ENCODE measurements at regions not wholly inside any gene's neighbourhood (a gene's known extent, or its start where the extent isn't known, plus 50 kb on each side); places are given as distances from the start of the nearest gene placed in this dataset.

DNA sequence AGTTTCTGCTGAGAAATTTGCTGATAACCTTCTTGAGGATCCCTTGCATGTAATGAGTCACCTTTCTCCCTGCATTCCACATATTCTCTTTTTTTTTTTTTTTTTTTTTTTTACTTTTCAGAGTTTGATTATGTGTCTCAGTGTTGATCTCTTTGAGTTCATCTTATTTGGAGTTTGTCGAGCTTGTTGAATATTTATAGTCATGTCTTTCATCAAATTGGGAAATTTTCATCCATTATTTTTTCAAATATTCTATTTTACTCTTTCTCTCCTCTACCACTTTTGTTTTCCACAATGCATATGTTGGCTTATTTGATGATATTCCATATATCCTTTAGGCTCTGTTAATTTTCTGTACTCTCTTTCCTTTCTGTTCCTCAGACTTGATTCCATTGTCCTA is 136.1 kb downstream of the MAD2L1 start:
- no peak for DNase-seq

DNA sequence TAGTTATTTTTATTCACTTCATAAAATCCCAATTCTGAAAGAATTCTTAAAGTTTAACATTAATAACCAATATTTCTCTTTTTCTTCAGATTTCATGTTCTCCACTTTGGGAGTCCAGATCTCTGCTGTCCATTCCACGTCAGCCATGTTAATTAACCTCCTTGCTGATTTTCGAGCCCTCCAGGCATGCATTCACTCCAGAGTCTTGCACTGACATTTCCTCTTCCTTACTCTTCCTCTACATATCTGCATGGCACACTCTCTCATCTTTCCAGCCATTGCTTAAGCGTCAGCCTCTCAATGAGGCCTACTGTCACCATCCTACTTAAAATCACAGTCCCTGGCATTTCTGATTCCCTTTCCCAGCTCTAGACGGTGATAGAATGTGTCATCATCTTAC is 144.8 kb downstream of the MAD2L1 start:
- DNase-seq, result no peak

DNA sequence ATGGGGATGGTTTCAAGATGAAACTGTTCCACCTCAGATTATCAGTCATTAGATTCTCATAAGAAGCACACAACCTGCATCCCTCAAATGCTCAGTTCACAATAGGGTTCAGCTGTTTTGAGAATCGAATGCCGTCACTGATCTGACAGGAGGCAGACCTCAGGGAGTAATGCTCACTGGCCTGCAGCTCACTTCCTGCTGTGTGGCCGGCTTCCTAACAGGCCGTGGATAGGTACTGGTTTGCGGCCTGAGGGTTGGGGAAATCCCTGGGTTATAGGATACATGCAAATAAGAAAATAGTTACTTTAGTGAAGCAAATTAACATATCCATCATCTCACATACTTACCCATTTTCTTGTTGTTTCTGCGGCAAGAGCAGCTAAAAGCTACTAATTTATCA is 160.4 kb downstream of the MAD2L1 start:
- DNase-seq, result no peak

DNA sequence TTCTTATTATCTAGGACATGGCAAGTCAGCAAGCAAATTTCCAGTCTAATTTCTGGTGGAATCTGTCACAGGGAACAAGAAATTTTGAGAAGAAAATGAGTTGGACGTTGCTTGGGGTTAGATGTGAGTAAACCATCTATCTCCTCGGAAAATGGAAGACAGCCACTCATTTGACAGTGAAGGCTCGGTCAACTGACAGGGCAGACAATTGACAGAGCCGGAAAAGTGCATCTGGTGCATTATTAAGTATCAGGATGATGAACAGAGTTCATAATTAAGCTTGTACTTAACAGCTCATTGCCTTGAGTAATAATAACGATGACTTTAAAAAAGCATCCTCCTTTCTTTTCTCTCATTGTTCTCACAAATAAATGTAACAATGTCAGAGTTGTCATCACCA is 168.4 kb downstream of the MAD2L1 start:
- no peak for DNase-seq

DNA sequence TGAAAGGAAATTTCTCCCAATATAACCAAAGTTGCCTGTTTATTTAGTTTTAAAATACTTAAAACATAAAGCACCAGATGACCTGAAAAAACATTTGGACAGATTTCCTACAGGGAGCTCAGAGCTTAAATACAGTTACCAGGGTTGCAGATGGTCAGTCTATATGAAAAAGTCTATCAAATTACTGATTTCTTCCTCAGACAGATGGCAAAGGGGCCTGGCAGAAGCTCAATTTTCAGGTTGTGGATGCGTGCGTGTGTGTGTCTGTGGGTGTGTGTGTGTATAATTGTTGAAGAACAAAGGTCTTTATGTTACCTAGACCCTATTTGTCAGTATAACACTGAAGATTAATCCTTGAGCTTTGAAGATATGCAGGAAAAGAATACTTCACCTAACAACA is 169.4 kb downstream of the MAD2L1 start:
- no peak for DNase-seq

DNA sequence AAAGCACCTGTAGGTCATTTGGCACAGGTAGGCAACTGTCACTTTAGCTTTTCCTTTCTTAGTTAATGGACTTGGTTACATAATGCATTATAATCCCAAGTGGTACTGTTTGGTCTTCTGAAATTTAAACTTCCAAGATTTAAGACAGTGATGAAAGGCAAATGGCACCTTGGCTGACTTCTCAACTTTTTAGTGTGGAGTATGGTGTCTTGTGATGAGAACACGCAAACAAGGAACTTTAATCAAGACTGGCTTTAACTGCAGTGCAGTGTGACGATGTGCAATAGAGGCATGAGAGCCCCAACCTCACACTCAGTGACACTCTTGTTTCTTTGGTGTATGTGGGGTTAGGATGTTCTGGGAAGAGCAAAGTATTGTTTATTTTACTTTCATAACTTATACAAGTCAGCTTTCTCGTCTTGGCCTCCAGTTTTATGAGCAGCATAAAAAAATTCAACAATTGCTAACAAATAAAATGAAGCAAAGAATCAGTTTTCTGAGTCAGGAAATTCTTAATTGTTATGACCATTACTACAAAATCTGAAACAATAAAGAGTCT is 171.9 kb downstream of the MAD2L1 start:
- no peak for DNase-seq

DNA sequence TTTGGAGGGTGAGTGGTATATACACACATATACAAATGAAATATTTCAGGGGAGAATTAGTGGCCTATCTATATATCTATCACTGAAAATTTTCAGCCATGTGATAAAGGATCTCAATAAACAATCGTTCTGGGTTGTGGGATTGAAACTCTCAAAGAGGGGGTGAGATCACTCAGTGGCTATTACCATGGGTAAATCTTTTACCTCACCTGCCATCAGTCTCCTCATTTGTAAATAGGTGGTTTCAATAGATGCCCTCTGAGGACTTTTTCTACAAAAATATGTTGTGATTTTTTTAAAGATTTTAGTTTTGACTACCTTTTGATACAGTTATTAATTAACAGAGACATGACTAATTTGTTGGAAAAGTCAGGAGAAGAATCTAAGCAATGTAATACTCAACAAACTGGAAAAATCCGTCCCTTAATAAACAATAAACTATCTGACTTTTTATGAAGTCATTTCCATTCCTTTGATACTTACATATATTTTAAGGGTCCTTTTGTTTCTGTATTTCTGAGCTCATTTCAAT is 192.8 kb downstream of the MAD2L1 start:
- no peak for DNase-seq

DNA sequence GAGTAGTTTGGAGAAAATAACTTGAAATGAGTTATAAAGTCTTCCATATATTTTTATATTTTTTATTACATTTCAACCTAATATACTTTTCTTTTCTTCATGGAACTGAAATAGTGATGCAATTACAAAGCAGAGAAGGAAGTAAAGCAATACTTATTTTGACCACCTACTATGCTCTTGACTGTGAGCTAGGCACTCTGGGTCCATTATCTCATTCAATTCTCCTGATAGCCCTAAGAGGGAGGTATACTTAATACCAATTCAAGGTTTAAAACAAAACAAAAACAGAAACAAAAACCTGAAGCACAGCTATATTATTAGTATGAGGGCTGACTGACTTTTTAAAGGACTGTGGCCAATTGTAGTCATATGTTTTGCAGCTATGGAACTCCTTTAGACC is 193.5 kb downstream of the MAD2L1 start:
- DNase-seq, result no peak

DNA sequence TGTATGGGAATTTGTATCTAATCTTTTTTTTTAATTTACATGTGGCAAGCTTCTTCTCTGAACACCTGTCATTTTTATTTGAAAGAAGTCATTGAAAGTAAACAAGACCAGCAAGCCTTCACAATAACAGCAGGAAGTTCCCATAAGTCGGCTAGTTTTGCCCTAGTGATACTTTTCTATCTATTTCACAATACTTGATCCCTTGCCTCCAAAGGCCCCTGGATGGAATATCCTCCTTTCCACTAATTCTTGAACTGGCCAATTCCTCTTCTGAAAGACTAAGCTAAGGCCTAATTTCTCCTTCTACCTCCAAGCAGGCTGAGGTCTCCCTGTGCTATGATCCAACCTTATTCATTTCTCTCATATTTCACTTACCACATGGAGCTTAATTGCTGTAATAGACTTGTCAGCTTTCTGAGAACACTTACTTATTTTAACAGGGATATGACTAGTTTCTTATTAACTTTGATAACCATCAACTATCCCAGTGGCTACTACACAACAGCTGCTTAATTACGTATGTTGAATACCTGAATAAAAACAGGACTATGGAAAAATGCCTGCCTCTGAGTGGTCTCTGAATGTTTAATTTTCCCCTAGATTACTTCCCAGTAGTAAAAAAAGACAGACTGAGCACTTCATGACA is 194.2 kb downstream of the MAD2L1 start:
- DNase-seq, result no peak

DNA sequence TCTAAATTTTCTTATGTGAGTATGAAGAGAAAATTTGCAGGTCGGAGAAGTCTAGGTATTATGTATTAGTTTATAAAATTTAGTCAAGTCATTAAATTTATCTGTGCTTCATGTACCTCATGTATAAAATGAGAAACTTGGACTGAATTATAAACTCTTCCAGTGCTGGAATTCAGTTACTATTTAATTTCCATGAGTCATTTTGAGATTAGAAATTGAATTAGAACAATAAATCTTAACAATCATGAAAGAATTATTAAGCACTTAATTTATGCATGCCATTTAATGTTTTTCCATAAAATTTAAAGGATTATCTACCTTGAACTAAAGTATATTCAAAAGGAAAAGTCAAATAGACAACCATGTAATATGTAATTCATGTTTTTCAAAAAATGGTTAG is 195.8 kb downstream of the MAD2L1 start:
- no peak for DNase-seq

DNA sequence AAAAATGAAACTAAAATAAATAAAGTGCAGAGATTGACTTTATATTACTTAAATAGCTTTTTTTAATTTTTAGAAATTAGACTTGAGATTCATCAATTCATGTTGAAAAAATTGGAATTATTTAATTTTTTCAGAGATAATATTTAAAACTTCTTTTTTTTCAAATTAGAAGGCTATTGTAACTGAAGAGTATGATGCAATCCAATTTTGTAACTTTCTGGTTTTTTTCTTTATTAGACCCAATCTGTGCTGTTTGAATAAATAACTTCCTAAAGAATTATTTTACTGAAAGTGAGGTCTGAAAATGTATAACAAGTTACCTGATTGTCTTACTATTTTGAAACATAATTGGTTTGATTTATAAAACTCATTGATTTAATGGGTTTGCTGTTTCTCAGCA is 200.9 kb downstream of the MAD2L1 start:
- no peak for DNase-seq

DNA sequence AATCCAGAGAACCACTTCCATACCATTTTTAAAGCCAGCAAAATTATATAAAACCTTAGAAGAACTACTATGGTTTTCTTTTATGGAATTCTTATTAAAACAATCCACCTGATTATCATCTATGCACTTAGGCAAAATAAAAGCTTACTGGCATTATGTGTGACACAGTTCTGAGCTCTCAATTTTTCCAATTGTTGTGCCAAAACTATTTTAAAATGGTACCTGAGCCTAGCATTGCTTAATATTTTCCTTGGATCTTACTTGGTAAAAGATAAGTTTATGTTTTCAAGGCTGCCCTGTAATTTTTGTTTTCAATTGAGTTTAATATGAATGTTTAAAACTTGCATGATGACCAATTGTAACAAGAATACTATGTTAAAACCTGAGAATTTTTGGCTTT is 201.3 kb downstream of the MAD2L1 start:
- no peak for DNase-seq

DNA sequence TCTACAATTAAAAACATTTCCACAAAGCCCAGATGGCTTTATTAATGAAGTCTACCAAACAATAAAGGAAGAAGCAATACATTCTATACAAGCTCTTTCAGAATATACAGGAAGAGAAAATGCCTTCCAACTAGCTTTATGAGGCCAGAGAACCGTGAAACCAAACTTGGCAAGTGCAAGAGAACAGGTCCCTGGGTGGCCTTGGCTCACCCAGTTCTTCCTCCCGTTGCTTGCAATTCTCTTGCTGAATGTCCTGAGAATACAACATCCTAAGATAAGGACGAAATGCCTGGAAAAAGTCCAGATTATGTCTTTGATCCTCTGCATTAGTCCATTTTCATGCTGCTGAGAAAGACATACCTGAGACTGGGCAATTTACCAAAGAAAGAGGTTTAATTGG is 204.9 kb downstream of the MAD2L1 start:
- DNase-seq, result no peak

DNA sequence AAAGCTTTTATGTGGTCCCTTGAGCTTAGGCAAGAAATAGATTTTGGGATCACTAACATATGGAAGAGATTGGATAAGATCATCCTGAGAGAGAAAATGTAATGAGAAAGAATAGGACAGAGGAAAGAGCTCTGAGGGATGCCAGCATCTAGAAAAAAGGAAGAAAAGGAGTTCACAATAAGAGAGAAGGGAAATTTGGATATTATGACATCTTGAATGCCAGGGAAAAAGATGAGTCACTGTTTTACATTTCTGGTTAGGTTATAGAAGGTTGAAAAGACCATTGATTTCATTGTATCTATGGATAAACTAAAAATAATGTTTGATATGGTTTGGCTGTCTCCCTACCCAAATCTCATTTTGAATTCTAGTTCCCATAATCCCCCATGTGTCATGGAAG is 208.5 kb downstream of the MAD2L1 start:
- DNase-seq, result no peak

DNA sequence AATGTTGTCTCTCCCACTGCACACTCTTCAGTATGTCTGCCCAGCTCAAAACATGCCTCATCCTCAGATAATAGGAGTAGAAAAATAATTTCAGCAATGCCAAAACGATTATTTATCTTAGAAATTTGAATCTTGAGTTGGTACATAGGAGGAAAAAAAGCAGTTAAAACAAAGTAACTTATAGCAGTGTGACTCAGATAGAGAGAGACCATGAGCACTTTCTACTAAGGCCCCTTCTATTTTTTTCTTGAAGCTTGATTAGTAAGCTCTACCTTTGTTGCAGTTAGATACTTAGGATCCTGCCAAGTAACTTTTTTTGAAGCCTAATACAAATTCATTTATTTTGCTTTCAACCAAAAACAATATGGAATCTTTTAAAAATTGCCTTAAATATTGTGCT is 212.3 kb downstream of the MAD2L1 start:
- DNase-seq, result no peak

DNA sequence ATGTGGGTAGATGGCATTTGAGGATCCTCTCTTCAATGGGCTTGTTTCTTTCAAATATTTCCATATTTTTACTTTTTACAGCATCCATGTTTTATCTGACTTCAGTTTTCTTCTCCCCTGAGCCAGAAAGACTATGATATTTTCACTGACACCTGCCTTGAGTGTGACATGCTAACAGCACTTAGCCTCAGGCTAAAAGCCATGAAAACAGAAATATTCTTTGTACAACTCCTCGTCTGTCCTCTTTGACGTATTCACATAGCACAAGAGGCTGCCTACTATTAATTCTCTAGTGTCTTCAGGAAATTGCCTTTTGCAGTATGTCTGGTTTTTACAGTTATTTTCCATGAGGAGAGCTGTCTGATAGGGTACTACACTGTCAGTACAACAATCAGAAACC is 215.0 kb downstream of the MAD2L1 start:
- DNase-seq, result no peak

DNA sequence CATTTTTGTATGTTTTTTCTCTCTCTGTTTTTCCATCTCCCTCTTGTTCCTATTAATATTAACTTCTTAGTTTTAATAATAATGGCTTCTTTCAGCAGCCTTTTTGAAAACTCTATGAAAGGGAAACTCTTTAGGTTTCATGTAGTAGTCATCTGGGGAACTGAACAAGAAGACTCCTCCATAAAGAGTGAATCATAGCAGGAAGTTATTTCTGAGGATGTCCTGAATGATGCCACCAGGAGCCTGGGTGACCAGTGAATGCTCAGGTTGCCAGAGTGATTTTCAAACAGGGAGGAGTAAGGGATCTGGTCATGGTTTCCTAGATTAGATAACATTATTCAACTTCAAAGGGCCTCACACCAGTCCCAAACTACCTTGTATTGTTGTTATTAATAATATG is 212.8 kb upstream of the PDE5A start:
- no peak for DNase-seq

DNA sequence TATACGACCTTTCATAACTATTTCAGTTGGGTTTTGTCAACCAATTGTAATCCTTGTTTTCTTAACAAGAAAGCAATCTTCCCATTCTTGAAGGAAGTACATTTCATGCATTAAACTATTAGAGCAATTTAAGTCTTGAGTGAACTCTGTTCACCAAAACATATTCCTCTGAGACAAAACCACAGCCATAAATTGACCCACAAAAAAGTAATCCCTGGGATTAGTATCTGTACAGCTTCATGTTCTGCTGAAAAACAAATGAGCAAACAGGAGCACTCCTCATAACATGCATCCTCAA is 207.0 kb upstream of the PDE5A start:
- DNase-seq, result no peak

DNA sequence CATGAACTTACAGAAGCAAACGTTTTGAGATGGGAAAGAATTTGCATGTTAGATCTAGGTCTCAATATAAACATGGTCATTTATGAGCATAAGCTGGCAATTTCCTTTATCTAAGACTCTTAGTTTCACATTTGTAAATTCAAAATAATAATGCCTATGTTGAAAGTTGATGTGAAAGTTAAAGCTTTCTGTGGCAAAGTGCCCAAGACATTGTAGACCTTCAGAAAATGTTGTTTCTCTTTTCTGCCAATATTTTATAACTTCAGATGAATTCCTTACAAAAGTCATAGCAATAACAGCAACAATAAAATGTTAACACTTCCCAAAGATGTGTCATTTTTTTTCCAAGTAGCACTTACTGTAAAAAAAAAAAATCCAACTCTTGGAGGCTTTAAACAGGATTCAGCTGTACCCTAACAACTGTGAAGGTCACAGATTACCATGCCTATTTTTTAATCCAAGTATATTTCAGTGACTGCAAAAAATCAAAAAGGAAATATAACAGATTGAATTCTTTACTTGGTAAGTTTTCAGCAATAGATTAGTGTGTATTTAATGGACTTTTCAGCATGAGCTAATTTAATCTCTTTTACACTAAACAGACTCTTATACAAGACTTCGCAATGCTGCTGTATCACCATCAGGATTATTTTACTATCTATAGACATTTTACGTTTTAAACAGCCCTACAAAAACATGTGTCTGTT is 206.5 kb upstream of the PDE5A start:
- DNase-seq, result no peak

DNA sequence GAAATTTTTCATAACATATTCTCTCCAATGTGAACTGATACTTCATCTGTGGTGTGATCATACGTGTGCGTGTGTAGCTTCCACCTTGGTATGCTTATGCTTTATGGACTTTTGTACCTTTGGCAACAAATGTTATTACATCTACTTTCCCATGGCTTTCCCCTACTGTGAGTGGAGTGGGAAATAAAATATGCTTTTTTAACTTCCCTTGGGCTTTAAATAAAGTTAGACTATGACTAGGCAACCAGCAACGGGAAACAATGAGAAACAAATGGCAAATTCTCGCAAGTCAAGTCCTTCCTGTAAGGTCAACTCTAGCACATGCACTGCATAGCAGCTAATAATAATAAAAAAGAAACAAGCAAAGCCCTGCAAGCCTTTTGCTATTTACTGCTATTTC is 205.0 kb upstream of the PDE5A start:
- no peak for DNase-seq

DNA sequence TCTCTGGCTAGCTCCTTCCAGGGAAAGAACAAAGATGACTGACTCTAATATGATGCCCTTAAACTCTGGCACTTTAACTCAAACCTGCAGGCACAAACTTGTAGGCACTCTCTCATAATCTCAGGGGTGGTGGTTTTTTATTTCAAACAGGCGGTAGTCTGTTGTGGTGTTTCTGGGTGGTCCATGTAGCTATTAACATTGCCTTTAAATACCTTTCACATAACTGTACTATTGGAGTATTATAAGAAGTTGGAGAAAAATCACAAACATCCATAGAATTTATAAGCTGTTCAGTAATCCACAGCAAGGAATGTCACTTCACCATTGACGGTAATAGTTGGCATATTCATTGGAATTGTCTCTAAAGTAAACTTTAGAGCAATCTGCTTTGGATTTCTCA is 204.2 kb upstream of the PDE5A start:
- DNase-seq, result no peak

DNA sequence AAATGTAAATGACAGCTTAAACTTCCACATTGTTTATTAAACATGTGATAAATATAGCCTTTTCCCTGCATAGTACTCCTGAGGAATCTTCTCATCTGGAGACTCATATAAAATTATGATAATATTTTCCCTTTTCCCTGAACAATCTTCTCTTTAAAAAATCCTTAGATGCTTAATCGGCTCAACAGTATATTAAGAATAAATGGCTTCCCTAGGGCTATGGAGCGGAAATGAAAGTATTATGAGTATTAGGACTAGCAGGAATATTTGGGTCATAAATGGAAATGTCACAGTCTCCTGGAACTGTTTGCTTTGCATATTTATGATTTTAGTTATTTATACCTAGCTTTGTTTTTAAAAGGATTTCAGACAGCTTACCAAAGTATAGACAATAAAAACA is 200.7 kb upstream of the PDE5A start:
- DNase-seq, result no peak

DNA sequence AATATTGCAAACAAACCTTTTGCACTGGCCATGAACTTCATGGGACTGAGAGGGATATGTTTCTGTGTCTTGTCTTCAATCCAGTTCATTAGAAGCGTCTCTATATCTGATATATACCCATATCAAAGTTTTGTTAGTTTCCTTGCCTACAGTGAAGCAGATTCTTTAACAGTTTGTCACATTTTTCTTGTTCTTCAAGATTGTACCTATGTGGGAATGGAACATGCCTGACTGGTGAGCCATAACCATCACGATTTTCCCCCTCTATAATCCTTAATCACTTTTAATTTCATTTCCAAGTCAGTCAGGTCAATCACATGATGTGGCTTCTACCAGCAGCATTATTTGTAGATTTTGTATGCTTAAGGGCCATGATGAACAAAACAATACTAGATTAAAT is 197.1 kb upstream of the PDE5A start:
- DNase-seq, result no peak

DNA sequence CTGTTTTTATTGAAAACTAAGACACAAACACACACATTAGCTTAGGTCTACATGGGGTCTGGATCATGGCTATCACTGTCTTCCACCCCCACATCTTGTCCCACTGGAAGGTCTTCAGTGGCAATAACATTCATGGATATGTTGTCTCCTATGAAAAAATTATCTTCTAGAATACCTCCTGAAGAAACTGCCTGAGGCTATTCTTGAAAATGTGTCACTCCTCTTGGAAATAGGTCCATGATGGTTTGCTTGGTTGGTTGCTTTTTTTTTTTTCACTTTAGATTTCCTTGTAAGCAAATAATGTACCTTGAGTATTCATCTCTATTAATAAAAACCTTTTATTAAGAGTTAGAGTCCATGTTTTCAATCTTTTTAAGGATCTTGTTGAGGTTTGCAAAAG is 195.3 kb upstream of the PDE5A start:
- no peak for DNase-seq

DNA sequence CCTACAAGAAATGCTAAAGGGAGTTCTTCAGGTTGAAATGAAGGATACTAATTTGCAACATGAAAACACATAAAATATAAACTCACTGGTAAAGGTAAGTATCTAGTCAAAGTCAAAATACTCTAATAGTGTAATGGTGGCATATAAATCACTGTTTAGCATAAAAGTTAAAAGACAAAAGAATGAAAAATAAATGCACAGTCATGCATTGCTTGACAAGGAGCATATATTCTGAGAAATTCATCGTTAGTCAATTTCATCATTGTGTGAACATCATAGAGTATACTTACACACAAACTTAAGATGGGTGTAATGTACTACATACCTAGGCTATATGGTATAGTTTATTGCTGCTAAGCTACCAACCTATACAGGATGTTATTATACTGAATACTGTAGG is 194.4 kb upstream of the PDE5A start:
- no peak for DNase-seq

Data from amniotic stem cell (primary cell).